ENCODE measurements at regions not wholly inside any gene's neighbourhood (a gene's known extent, or its start where the extent isn't known, plus 50 kb on each side); places are given as distances from the start of the nearest gene placed in this dataset.

- TF ChIP-seq CTCF (IDR thresholded peaks at IDR 0.05): no peak
- ATAC-seq (ENCODE audit: low FRiP score) (no peak), DNase-seq (ENCODE audit: low spot score) (no peak)
Measured at GRCh38 chr6:105774247-105774646, 311.9 kb upstream of the PRDM1 start.

GRCh38 chr6:105771313-105771970 is 314.7 kb upstream of the PRDM1 start:
- TF ChIP-seq CTCF (IDR thresholded peaks at IDR 0.05): no peak
- no peak for ATAC-seq (ENCODE audit: low FRiP score)
- no peak for DNase-seq (ENCODE audit: low spot score)

DNA sequence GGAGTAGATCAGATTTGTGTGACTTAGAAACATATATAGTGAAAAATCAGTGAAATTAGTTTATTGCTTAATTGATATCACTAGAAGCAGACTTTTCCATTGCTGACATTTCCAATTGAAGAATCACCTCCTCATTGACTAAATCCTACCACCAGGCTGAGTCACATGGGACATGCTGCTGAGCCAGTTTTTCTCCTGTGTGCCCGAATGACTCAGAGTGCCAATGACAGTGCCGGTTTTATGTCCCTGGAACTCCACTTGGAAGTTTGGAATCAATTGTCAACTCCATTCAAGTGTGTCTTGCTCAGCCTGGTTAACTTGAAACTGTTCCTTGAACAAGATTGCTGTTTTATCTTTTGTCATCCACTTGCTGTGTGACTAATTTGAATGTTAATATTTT is 316.1 kb upstream of the PRDM1 start:
- TF ChIP-seq CTCF (IDR thresholded peaks at IDR 0.05): no peak
- ATAC-seq (ENCODE audit: low FRiP score) (no peak), DNase-seq (ENCODE audit: low spot score) (no peak)

DNA sequence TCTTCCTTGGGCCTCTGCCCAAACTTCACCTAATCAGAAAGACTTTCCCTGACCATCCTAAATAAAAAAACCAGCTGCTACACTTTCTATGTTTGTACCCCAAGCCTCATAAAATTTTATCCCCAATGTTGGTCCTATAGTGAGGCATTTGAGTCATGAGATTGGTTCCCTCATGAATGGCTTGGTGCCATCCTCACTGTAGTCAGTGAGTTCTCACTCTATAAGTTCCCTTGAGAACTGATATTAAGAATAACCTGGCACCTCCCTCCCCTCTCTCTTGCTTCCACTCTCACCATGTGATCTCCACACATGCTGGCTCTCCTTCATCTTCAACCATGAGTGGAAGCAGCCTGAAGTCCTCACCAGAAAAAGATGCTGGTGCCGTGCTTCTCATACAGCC is 316.9 kb upstream of the PRDM1 start:
- no peak for TF ChIP-seq CTCF (IDR thresholded peaks at IDR 0.05)
- ATAC-seq (ENCODE audit: low FRiP score): no peak
- DNase-seq (ENCODE audit: low spot score): no peak

DNA sequence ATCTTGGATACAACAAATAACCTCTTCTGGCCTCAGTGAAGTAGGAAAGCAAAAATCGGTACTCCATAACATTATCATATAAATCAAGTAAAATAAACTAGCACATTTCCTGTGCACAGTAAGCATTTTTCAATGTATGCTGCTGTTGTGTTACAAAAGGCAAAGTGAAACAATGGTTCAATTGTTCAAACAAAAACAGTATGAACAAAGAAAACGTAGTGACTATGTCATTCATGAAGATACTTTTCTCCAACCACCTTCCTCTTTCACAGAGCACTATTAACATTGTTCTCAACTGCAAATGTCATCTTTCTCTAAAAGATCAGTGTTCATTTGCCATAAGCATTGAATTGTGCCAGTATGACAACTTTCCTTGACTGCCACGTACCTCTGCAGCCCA is 318.6 kb upstream of the PRDM1 start:
- DNase-seq (ENCODE audit: low spot score) (no peak), ATAC-seq (ENCODE audit: low FRiP score) (no peak)
- no peak for TF ChIP-seq CTCF (IDR thresholded peaks at IDR 0.05)

DNA sequence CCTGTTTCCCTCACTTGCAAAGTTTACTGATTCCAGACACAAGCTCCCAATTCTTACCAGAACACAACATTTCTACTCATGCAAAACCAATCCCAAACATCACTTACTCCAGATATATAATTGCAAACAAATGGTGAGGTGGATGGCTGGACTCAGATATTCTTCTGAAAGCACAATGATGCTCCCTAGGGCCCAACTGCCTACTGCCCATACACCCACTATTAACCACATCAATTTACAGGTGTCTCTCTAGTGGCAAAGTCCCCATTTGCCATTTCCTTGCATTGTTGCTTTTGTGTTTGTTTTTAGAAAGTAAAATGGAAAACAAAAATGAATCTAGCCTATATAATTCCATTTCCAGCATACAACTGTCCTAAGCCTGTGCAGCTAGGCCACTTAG is 320.9 kb upstream of the PRDM1 start:
- DNase-seq (ENCODE audit: low spot score): no peak
- no peak for TF ChIP-seq CTCF (IDR thresholded peaks at IDR 0.05)
- ATAC-seq (ENCODE audit: low FRiP score): no peak

- ATAC-seq (ENCODE audit: low FRiP score): no peak
- no peak for DNase-seq (ENCODE audit: low spot score)
- no peak for TF ChIP-seq CTCF (IDR thresholded peaks at IDR 0.05)
Measured at GRCh38 chr6:105764315-105764714, 321.8 kb upstream of the PRDM1 start.

All from omental fat pad (tissue), 3 donors.